B cell (primary cell): ENCODE measurements at regions not wholly inside any gene's neighbourhood (a gene's known extent, or its start where the extent isn't known, plus 50 kb on each side); places are given as distances from the start of the nearest gene placed in this dataset.

ENCODE experiments used
- ATAC-seq: fragments of 200-7000 bp; cut with Tn5 transposase; one replicate; pipeline ENCODE4 v1.10.0; 2021; ENCODE audit warnings: low read depth, mild to moderate bottlenecking, moderate number of reproducible peaks, moderate library complexity
- CTCF ChIA-PET: fragments of 350-600 bp; sonication (Branson Sonifier 250); formaldehyde crosslinking; loops from one replicate; lab custom pipeline; 2021; ENCODE audit warnings: antibody characterized with exemption, inconsistent platforms; lab: Charles Lee
- POLR2A ChIA-PET: fragments of 350-600 bp; sonication (Branson Sonifier 250); formaldehyde crosslinking; loops from one replicate; lab custom pipeline; 2021; ENCODE audit warnings: antibody characterized with exemption; lab: Charles Lee
- DNase-seq: peaks from one replicate; pipeline ENCODE4 v3.0.0; 2013
- H2AFZ ChIP-seq: 2 replicates; pipeline ENCODE4 v1.6.1; 2012; ENCODE audit warnings: mild to moderate bottlenecking, low read depth, low read length; ENCODE audit not compliant: insufficient read depth, poor library complexity, severe bottlenecking
- H3K27ac ChIP-seq, 2 donors: 1 replicate in 1 of 2; 2 replicates in 1 of 2; pipeline ENCODE4 v1.5.1; 2012 to 2013; ENCODE audit warnings: low read length in 2 of 2, mild to moderate bottlenecking in 2 of 2, moderate library complexity in 1 of 2
- H3K27me3 ChIP-seq, 4 experiments: fragments of 200-600 bp in 1 of 4; sonication (generic) in 1 of 4; replicated peaks in 1 of 4; 1 replicate in 2 of 4; 2 replicates in 2 of 4; pipeline versions ENCODE4 v1.6.1 to v1.7.0; 2013 to 2016; ENCODE audit warnings: low read length in 3 of 4, mild to moderate bottlenecking in 2 of 4, mixed read lengths in 1 of 4, moderate library complexity in 1 of 4; ENCODE audit not compliant: insufficient read depth in 4 of 4, control insufficient read depth in 3 of 4; ENCODE audit errors: control extremely low read depth in 1 of 4
- H3K36me3 ChIP-seq, 2 experiments: replicated peaks in 1 of 2; 1 replicate in 1 of 2; 2 replicates in 1 of 2; pipeline versions ENCODE4 v1.6.1 to v1.7.1; 2013; ENCODE audit warnings: low read length in 1 of 2; ENCODE audit not compliant: insufficient read depth in 2 of 2, control insufficient read depth in 1 of 2; ENCODE audit errors: control extremely low read depth in 1 of 2, extremely low read depth in 1 of 2
- H3K4me1 ChIP-seq, 2 donors: fragments of 200-600 bp in 1 of 2; sonication (generic) in 1 of 2; 1 replicate in 1 of 2; 2 replicates in 1 of 2; pipeline versions ENCODE4 v1.5.1 to v1.6.1; 2013 to 2017; ENCODE audit warnings: low read length in 2 of 2; ENCODE audit not compliant: control insufficient read depth in 2 of 2, insufficient read depth in 2 of 2
- H3K4me2 ChIP-seq: replicated peaks from 2 replicates; pipeline ENCODE3; 2012; ENCODE audit warnings: mild to moderate bottlenecking, low read depth, low read length; ENCODE audit not compliant: poor library complexity, severe bottlenecking
- H3K4me3 ChIP-seq, 5 experiments: fragments of 200-600 bp in 1 of 5; sonication (generic) in 1 of 5; 1 replicate in 3 of 5; 2 replicates in 2 of 5; pipeline versions ENCODE4 v1.5.1 to v1.7.0; 2011 to 2016; ENCODE audit warnings: low read length in 4 of 5, mild to moderate bottlenecking in 4 of 5, low read depth in 2 of 5, control low read depth in 1 of 5, moderate library complexity in 1 of 5; ENCODE audit not compliant: insufficient read depth in 1 of 5; ENCODE audit errors: control extremely low read depth in 1 of 5, extremely low read depth in 1 of 5
- H3K79me2 ChIP-seq: fragments of 200-600 bp; sonication (generic); one replicate; pipeline ENCODE4 v1.6.0; 2016; ENCODE audit warnings: low read length; ENCODE audit not compliant: control insufficient read depth, insufficient read depth
- H3K9ac ChIP-seq: fragments of 200-600 bp; sonication (generic); 2 replicates; pipeline ENCODE4 v1.6.1; 2017; ENCODE audit warnings: mild to moderate bottlenecking, low read length, moderate library complexity
- H3K9me3 ChIP-seq, 3 donors: one replicate each; pipeline versions ENCODE4 v1.6.1 to v1.7.1; 2013; ENCODE audit warnings: low read length in 2 of 3; ENCODE audit not compliant: control insufficient read depth in 2 of 3, insufficient read depth in 1 of 3; ENCODE audit errors: control extremely low read depth in 1 of 3
- H4K20me1 ChIP-seq: 2 replicates; pipeline ENCODE4 v1.6.0; 2012; ENCODE audit warnings: mild to moderate bottlenecking, low read length; ENCODE audit not compliant: insufficient read depth, control insufficient read depth, poor library complexity, severe bottlenecking
- H3K27ac Mint-ChIP-seq: one replicate; pipeline ENCODE4 v1.8.0; 2021; ENCODE audit warnings: mixed read lengths
- H3K27me3 Mint-ChIP-seq: one replicate; pipeline ENCODE4 v1.8.0; 2021; ENCODE audit warnings: mixed read lengths
- H3K4me1 Mint-ChIP-seq: one replicate; pipeline ENCODE4 v1.8.0; 2021; ENCODE audit warnings: mixed read lengths
- H3K4me3 Mint-ChIP-seq: one replicate; pipeline ENCODE4 v1.8.0; 2021; ENCODE audit warnings: mixed read lengths
- H3K9me3 Mint-ChIP-seq: one replicate; pipeline ENCODE4 v1.8.0; 2022; ENCODE audit warnings: mixed read lengths; ENCODE audit not compliant: insufficient read depth
- CTCF ChIP-seq: fragments of 200-600 bp; IDR thresholded peaks from one replicate; pipeline ENCODE4 v1.8.0; 2022; ENCODE audit warnings: antibody characterized with exemption, mild to moderate bottlenecking
- EZH2 ChIP-seq: IDR thresholded peaks from 2 replicates; pipeline ENCODE4 v1.6.1; 2012; ENCODE audit warnings: borderline replicate concordance, low read depth, mild to moderate bottlenecking, moderate library complexity, low read length; ENCODE audit not compliant: insufficient read depth, poor library complexity, severe bottlenecking
- WGBS: methylation state at CpG from one replicate; pipeline ENCODE4 v1.1.5; 2013; ENCODE audit warnings: missing lambda C conversion rate; ENCODE audit not compliant: insufficient coverage; 5-methylcytosine and 5-hydroxymethylcytosine counted together
- intact Hi-C: fragments of 100-400 bp; cut with micrococcal nuclease; formaldehyde crosslinking; loops from one replicate; pipeline ENCODE4 v1.10.0; 2022

GRCh38 chr13:111047326-111047725 lies 67.8 kb upstream of the ARHGEF7 start:
- no peaks in the 10 kb centered on the region for H3K27me3 ChIP-seq
- DNase-seq (no peak), ATAC-seq (no peak)
- peaks cover 0 to 2% (median 0%) of the 10 kb centered on the region in 3 donors for H3K9me3 ChIP-seq
- Mint-ChIP-seq H3K27me3 (peaks cover 6% of the 10 kb centered on the region), H3K27ac (no peak overlapping the region), H3K4me1 (peaks cover 20% of the 10 kb centered on the region), H3K4me3 (no peak overlapping the region), H3K9me3 (no peaks in the 10 kb centered on the region)
- no peak for TF ChIP-seq CTCF
- no peak for TF ChIP-seq EZH2
- no peak overlapping the region for H3K9ac ChIP-seq
- H3K27ac ChIP-seq = no peak overlapping the region
- no peak overlapping the region for H2AFZ ChIP-seq
- intact Hi-C loops = loop anchor here (1.0 kb wide), 1 partner anchor 133 kb away; no protein-coding TSS in a partner anchor
- no peak overlapping the region for H3K4me3 ChIP-seq
- 54% methylated on average over 3 of the region's 5 CpGs for WGBS
- H3K4me2 ChIP-seq = peak overlapping the region; percentile 1
- H3K36me3 ChIP-seq = no peaks in the 10 kb centered on the region
- H3K79me2 ChIP-seq = no peaks in the 10 kb centered on the region
- no peaks in the 10 kb centered on the region for H4K20me1 ChIP-seq
- POLR2A ChIA-PET = no interaction called here
- H3K4me1 ChIP-seq = peaks cover 3 to 8% of the 10 kb centered on the region in 2 donors
- CTCF ChIA-PET = interaction anchor here (1.6 kb wide), 1 partner anchor 132 kb away, joined by 4 read pairs; the partner anchor contains the start of gene ANKRD10

- H3K9me3 ChIP-seq = peaks cover 0 to 2% (median 0%) of the 10 kb centered on the region in 3 donors
- ChIA-PET CTCF (interaction anchor here (1.0 to 1.6 kb wide), 2 partner anchors 103 to 131 kb away, joined by 3 to 4 read pairs; partner anchors contain the start of gene ANKRD10), POLR2A (no interaction called here)
- intact Hi-C loops = loop anchor here (1.0 kb wide), 1 partner anchor 132 kb away; no protein-coding TSS in a partner anchor
- H3K4me1 Mint-ChIP-seq = peaks cover 20% of the 10 kb centered on the region
- peak overlapping the region; percentile 62 for H3K27ac Mint-ChIP-seq
- H3K4me3 ChIP-seq = no peak overlapping the region
- peak overlapping the region; percentile 38 for H3K4me3 Mint-ChIP-seq
- TF ChIP-seq EZH2 (no peak), CTCF (peak; percentile 28)
- H3K4me2 ChIP-seq = peak overlapping the region; percentile 1
- no peaks in the 10 kb centered on the region for H3K79me2 ChIP-seq
- H3K9me3 Mint-ChIP-seq = no peaks in the 10 kb centered on the region
- peak; percentile 63 for ATAC-seq
- no peaks in the 10 kb centered on the region for H4K20me1 ChIP-seq
- H3K27me3 Mint-ChIP-seq = peaks cover 13% of the 10 kb centered on the region
- no peak overlapping the region for H3K27ac ChIP-seq
- H3K4me1 ChIP-seq = peaks cover 3 to 8% of the 10 kb centered on the region in 2 donors
- no peaks in the 10 kb centered on the region for H3K27me3 ChIP-seq
- no peak overlapping the region for H3K9ac ChIP-seq
- peak; percentile 43 for DNase-seq
- H2AFZ ChIP-seq = no peak overlapping the region
- 94% methylated on average over 6 of the region's 9 CpGs for WGBS
- no peaks in the 10 kb centered on the region for H3K36me3 ChIP-seq
Measured at GRCh38 chr13:111046590-111047141, 68.4 kb upstream of the ARHGEF7 start.
